ENCODE measurements at regions not wholly inside any gene's neighbourhood (a gene's known extent, or its start where the extent isn't known, plus 50 kb on each side); places are given as distances from the start of the nearest gene placed in this dataset.

DNA sequence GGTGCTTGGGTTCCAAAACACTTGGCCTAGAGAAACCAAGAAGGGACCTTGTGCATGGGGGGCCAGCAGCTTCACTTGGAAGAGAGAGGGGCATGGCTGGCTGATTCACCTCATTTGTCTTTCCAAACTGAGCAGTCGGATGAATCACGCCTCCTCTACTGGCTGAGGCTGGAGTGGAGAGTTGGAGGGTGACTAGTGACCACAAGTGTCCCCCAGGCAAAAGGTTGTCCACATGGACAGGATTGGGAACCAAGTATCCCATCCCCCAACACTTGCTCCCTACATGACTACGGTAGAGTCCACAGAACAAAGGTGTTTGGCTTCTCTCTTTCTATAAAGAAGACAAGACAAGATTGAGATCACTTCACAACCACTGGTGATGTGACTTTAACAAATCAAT is 875.6 kb downstream of the QKI start:
- Histone ChIP-seq H3K36me3 (ENCODE audit: control insufficient read depth, insufficient read depth, low read length) (no peaks in the 10 kb centered on the region), H3K27me3 (ENCODE audit: control insufficient read depth in 2 of 2, insufficient read depth in 2 of 2, low read length in 2 of 2) (no peaks in the 10 kb centered on the region), H3K9me1 (ENCODE audit: control insufficient read depth, insufficient read depth, low read length) (no peaks in the 10 kb centered on the region), H3K4me3 (no peak overlapping the region), H3K27ac (ENCODE audit: extremely low read depth, low read depth, low read length) (no peak overlapping the region), H3K4me2 (ENCODE audit: insufficient read depth, low read length) (no peak overlapping the region), H4K20me1 (replicated peaks; ENCODE audit: control insufficient read depth, insufficient read depth, low read length) (no peaks in the 10 kb centered on the region), H3K9ac (ENCODE audit: insufficient read depth in 1 of 2, low read depth in 2 of 2, low read length in 2 of 2) (no peak overlapping the region), H3K9me3 (replicated peaks; ENCODE audit: control insufficient read depth, insufficient read depth, low read depth, low read length) (no peaks in the 10 kb centered on the region), H2AFZ (ENCODE audit: low read depth, low read length) (no peak overlapping the region), H3K4me1 (replicated peaks in 1 of 2; ENCODE audit: control insufficient read depth in 2 of 2, insufficient read depth in 2 of 2, low read length in 2 of 2) (no peaks in the 10 kb centered on the region), H3K79me2 (ENCODE audit: control insufficient read depth, insufficient read depth, low read length) (no peaks in the 10 kb centered on the region)
- TF ChIP-seq MYC (IDR thresholded peaks at IDR 0.05; ENCODE audit: low read depth, low read length) (no peak), MYC (CRISPR knock-in tag; IDR thresholded peaks at IDR 0.05; ENCODE audit: borderline replicate concordance, low read depth) (no peak), ZNF707 (CRISPR knock-in tag; conservative IDR thresholded peaks at IDR 0.05) (no peak), ZNF134 (CRISPR knock-in tag; conservative IDR thresholded peaks at IDR 0.05) (no peak), MNT (conservative IDR thresholded peaks at IDR 0.05) (no peak), GABPB1 (CRISPR knock-in tag; IDR thresholded peaks at IDR 0.05) (no peak), ZC3H11A (IDR thresholded peaks at IDR 0.05; ENCODE audit: low read depth, low read length) (no peak), ZNF24 (IDR thresholded peaks at IDR 0.05) (no peak), MITF (IDR thresholded peaks at IDR 0.05) (no peak), PRMT5 (CRISPR knock-in tag; IDR thresholded peaks at IDR 0.05) (no peak), MXD1 (CRISPR knock-in tag; IDR thresholded peaks at IDR 0.05; ENCODE audit: borderline replicate concordance, poor library complexity, severe bottlenecking) (no peak), ESRRB (CRISPR knock-in tag; IDR thresholded peaks at IDR 0.05; ENCODE audit: borderline replicate concordance) (no peak), POLR3G (IDR thresholded peaks at IDR 0.05; ENCODE audit: extremely low read depth, insufficient read length, insufficient replicate concordance) (no peak), ZBTB9 (CRISPR knock-in tag; IDR thresholded peaks at IDR 0.05) (no peak), ETV1 (tag; conservative IDR thresholded peaks at IDR 0.05; ENCODE audit: low read depth) (no peak), YBX1 (IDR thresholded peaks at IDR 0.05) (no peak), FUS (optimal IDR thresholded peaks at IDR 0.05; ENCODE audit: low read depth, low read length) (no peak), GABPA (tag; conservative IDR thresholded peaks at IDR 0.05; ENCODE audit: low read depth) (no peak)
- TF ChIP-seq, protein P1, sequence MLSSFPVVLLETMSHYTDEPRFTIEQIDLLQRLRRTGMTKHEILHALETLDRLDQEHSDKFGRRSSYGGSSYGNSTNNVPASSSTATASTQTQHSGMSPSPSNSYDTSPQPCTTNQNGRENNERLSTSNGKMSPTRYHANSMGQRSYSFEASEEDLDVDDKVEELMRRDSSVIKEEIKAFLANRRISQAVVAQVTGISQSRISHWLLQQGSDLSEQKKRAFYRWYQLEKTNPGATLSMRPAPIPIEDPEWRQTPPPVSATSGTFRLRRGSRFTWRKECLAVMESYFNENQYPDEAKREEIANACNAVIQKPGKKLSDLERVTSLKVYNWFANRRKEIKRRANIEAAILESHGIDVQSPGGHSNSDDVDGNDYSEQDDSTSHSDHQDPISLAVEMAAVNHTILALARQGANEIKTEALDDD (IDR thresholded peaks at IDR 0.05), result no peak
- BruUV-seq (replicated peaks), result no TSS peak
- FAIRE-seq (no peak), DNase-seq (ENCODE audit: extremely low read depth in 1 of 4, low spot score in 3 of 4) (no peak), ATAC-seq (no peak)
- ChIA-PET POLR2A (interaction anchor here (1.0 kb wide), 1 partner anchor 14 kb away, joined by 3 read pairs; no protein-coding TSS in a partner anchor), CTCF (ENCODE audit: low intra/inter-chr PET ratio) (no interaction called here)
- 29% methylated on average over 3 of the region's 3 CpGs for WGBS (ENCODE audit: insufficient coverage, low coverage, missing lambda C conversion rate)
- intact Hi-C loops (cut with micrococcal nuclease) (no loop called here), in situ Hi-C loops (cut with MboI) (no loop called here)

Measured in K562 (cell line).